ENCODE measurements at regions not wholly inside any gene's neighbourhood (a gene's known extent, or its start where the extent isn't known, plus 50 kb on each side); places are given as distances from the start of the nearest gene placed in this dataset.
"Not testable (repeated sequence)": the region's sequence is repeated elsewhere in the genome, so short reads cannot be mapped to it uniquely, and the experiment has no call there.

GRCh38 chr6:117791012-117791411 lies 115.7 kb downstream of the NUS1 start:
- WGBS, 2 donors: 52 to 86% methylated on average over 3 of the region's 3 CpGs

GRCh38 chr6:117795234-117795633 lies 111.8 kb upstream of the SLC35F1 start:
- Histone ChIP-seq H3K4me1 (no peaks in the 10 kb centered on the region), H3K4me3 (no peak overlapping the region), H3K27me3 (no peaks in the 10 kb centered on the region), H3K36me3 (no peaks in the 10 kb centered on the region), H3K27ac (no peak overlapping the region), H3K9me3 (no peaks in the 10 kb centered on the region)
- TF ChIP-seq CTCF (IDR thresholded peaks at IDR 0.05) (no peak), POLR2A (IDR thresholded peaks at IDR 0.05) (no peak)
- DNase-seq: no peak
- intact Hi-C loops (cut with DNase I): no loop called here
- 18 to 37% methylated on average over 1 of the region's 1 CpG for WGBS, 2 donors

More at GRCh38 chr6:117791012-117791411, 115.7 kb downstream of the NUS1 start:
- Histone ChIP-seq H3K27me3 (no peaks in the 10 kb centered on the region), H3K9me3 (no peaks in the 10 kb centered on the region), H3K27ac (no peak overlapping the region), H3K36me3 (no peaks in the 10 kb centered on the region), H3K4me1 (no peaks in the 10 kb centered on the region), H3K4me3 (no peak overlapping the region)
- DNase-seq: no peak
- no peak for TF ChIP-seq POLR2A (IDR thresholded peaks at IDR 0.05)
- TF ChIP-seq CTCF (IDR thresholded peaks at IDR 0.05): no peak
- intact Hi-C loops (cut with DNase I): no loop called here

GRCh38 chr6:117798819-117799218 lies 108.2 kb upstream of the SLC35F1 start:
- H3K4me1 ChIP-seq; intact Hi-C loops (cut with DNase I); H3K4me3 ChIP-seq; H3K9me3 ChIP-seq; H3K27ac ChIP-seq; H3K27me3 ChIP-seq; DNase-seq; H3K36me3 ChIP-seq: not testable (repeated sequence)
- WGBS, 2 donors: 77 to 93% methylated on average over 2 of the region's 2 CpGs

- TF ChIP-seq POLR2A (IDR thresholded peaks at IDR 0.05): no peak
- no peak for TF ChIP-seq CTCF (IDR thresholded peaks at IDR 0.05)
- 100% methylated on average over 1 of the region's 6 CpGs; no CpG with 5 or more reads in 1 of the 2 donors for WGBS, 2 donors
Observed at GRCh38 chr6:117810269-117810668, 96.8 kb upstream of the SLC35F1 start.

GRCh38 chr6:117817499-117817898 lies 89.6 kb upstream of the SLC35F1 start:
- no peak overlapping the region for H3K4me3 ChIP-seq
- H3K27me3 ChIP-seq: no peaks in the 10 kb centered on the region
- H3K9me3 ChIP-seq: no peaks in the 10 kb centered on the region
- intact Hi-C loops (cut with DNase I): no loop called here
- WGBS, 2 donors: 65 to 82% methylated on average over 5 of the region's 5 CpGs
- no peaks in the 10 kb centered on the region for H3K4me1 ChIP-seq
- no peak for DNase-seq
- H3K27ac ChIP-seq: no peak overlapping the region
- TF ChIP-seq CTCF (IDR thresholded peaks at IDR 0.05) (no peak), POLR2A (IDR thresholded peaks at IDR 0.05) (no peak)
- H3K36me3 ChIP-seq: no peaks in the 10 kb centered on the region

More at GRCh38 chr6:117810269-117810668, 96.8 kb upstream of the SLC35F1 start:
- H3K4me3 ChIP-seq: no peak overlapping the region
- H3K36me3 ChIP-seq: no peaks in the 10 kb centered on the region
- no peaks in the 10 kb centered on the region for H3K9me3 ChIP-seq
- intact Hi-C loops (cut with DNase I): no loop called here
- H3K27me3 ChIP-seq: no peaks in the 10 kb centered on the region
- no peak overlapping the region for H3K27ac ChIP-seq
- no peaks in the 10 kb centered on the region for H3K4me1 ChIP-seq
- no peak for DNase-seq

- Histone ChIP-seq H3K4me3 (no peak overlapping the region), H3K27me3 (no peaks in the 10 kb centered on the region), H3K27ac (no peak overlapping the region), H3K9me3 (no peaks in the 10 kb centered on the region), H3K4me1 (no peaks in the 10 kb centered on the region), H3K36me3 (no peaks in the 10 kb centered on the region)
- intact Hi-C loops (cut with DNase I): no loop called here
- DNase-seq: no peak
- TF ChIP-seq CTCF (IDR thresholded peaks at IDR 0.05) (no peak), POLR2A (IDR thresholded peaks at IDR 0.05) (no peak)
Observed at GRCh38 chr6:117817992-117818391, 89.1 kb upstream of the SLC35F1 start.
